NB4 (cell line): ENCODE measurements at regions not wholly inside any gene's neighbourhood (a gene's known extent, or its start where the extent isn't known, plus 50 kb on each side); places are given as distances from the start of the nearest gene placed in this dataset.

Experiments used
- CTCF ChIP-seq: IDR thresholded peaks from one replicate; pipeline ENCODE4 v1.5.1; 2012; ENCODE audit warnings: low read depth, low read length
- MAX ChIP-seq: IDR thresholded peaks from 2 replicates; pipeline ENCODE4 v1.6.1; 2011; ENCODE audit warnings: low read depth, low read length
- MYC ChIP-seq: IDR thresholded peaks from 2 replicates; pipeline ENCODE4 v1.6.1; 2011; ENCODE audit warnings: low read depth, low read length
- POLR2A ChIP-seq: IDR thresholded peaks from 2 replicates; pipeline ENCODE4 v1.6.1; 2011; ENCODE audit warnings: mild to moderate bottlenecking; ENCODE audit not compliant: insufficient read length; ENCODE audit errors: extremely low read depth

DNA sequence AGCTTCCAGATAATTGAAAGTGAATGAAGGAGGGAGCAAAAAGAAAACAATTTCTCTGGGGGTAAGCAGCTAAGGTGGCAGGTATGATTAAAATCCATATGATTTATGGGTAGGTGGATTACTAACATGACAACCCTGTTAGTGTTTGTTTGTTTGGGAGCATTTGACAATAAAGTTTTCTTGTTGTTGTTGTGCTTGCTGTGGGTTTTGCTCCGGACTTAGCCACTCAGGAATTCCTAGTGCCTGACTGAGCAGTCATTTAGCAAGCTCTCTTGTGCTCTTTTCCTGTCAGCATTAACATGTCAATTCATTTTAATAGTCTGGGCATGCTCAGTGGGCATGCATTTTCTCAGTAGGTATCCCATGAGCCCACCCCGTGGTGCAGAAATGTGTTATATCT lies 674.8 kb upstream of the ZEB2 start:
- no peak for TF ChIP-seq MYC
- TF ChIP-seq POLR2A, result no peak
- no peak for TF ChIP-seq CTCF
- no peak for TF ChIP-seq MAX
